Upper lobe of left lung (tissue), 4 donors: ENCODE measurements at regions not wholly inside any gene's neighbourhood (a gene's known extent, or its start where the extent isn't known, plus 50 kb on each side); places are given as distances from the start of the nearest gene placed in this dataset.

Source experiments
- CTCF ChIP-seq, 6 experiments: fragments of 450-650 bp in 4 of 6; fragments of 200-600 bp in 2 of 6; sonication (generic) in 2 of 6; IDR thresholded peaks; one replicate each; pipeline ENCODE4 v1.5.1; 2016 to 2019; ENCODE audit warnings: antibody characterized with exemption in 6 of 6
- EP300 ChIP-seq, 4 donors: sonication (generic); formaldehyde crosslinking; IDR thresholded peaks; one replicate each; pipeline ENCODE4 v1.5.1; 2017; ENCODE audit warnings: antibody characterized with exemption in 4 of 4, control low read depth in 2 of 4
- POLR2A ChIP-seq, 4 donors: fragments of 450-650 bp; IDR thresholded peaks; one replicate each; pipeline ENCODE4 v1.5.1; 2016 to 2017; ENCODE audit warnings: antibody characterized with exemption in 4 of 4, mild to moderate bottlenecking in 2 of 4
- POLR2AphosphoS5 ChIP-seq, 2 donors: sonication (generic); formaldehyde crosslinking; IDR thresholded peaks; one replicate each; pipeline ENCODE4 v1.5.1; 2017; ENCODE audit warnings: antibody characterized with exemption in 2 of 2

GRCh38 chr3:15982243-15982642 is 184.5 kb upstream of the ANKRD28 start:
- no peak for TF ChIP-seq EP300 (IDR thresholded peaks at IDR 0.05)
- no peak for TF ChIP-seq CTCF (IDR thresholded peaks at IDR 0.05)
- no peak for TF ChIP-seq POLR2A (IDR thresholded peaks at IDR 0.05)
- no peak for TF ChIP-seq POLR2AphosphoS5 (IDR thresholded peaks at IDR 0.05)
